ENCODE measurements at regions not wholly inside any gene's neighbourhood (a gene's known extent, or its start where the extent isn't known, plus 50 kb on each side); places are given as distances from the start of the nearest gene placed in this dataset.

GRCh38 chr21:22083899-22084298, 1085.7 kb downstream of the NCAM2 start:
- Histone ChIP-seq H2BK120ac (replicated peaks; ENCODE audit: low read depth, low read length) (no peak overlapping the region), H2AK5ac (ENCODE audit: low read depth, low read length) (no peak overlapping the region), H3K4me1 (replicated peaks in 1 of 4; ENCODE audit: control insufficient read depth in 3 of 4, insufficient read depth in 4 of 4, low read length in 3 of 4) (no peaks in the 10 kb centered on the region), H2BK20ac (ENCODE audit: low read length) (no peak overlapping the region), H3K9me3 (ENCODE audit: insufficient read depth in 2 of 2, low read depth in 1 of 2, low read length in 1 of 2) (peaks cover 0 to 4% of the 10 kb centered on the region in 2 experiments; a peak in 2 of 4 replicates), H4K8ac (ENCODE audit: extremely low read depth, insufficient read depth, low read length) (no peak overlapping the region), H2BK5ac (ENCODE audit: low read depth, low read length) (no peak overlapping the region), H4K20me1 (replicated peaks in 1 of 2; ENCODE audit: control insufficient read depth in 1 of 2, insufficient read depth in 2 of 2, low read length in 2 of 2) (no peaks in the 10 kb centered on the region), H3K14ac (ENCODE audit: insufficient read length) (no peak overlapping the region), H3K27ac (ENCODE audit: low read depth, low read length) (no peak overlapping the region), H3K36me3 (ENCODE audit: control insufficient read depth in 2 of 4, insufficient read depth in 4 of 4, low read length in 3 of 4) (no peaks in the 10 kb centered on the region; a peak in 1 of 8 replicates), H3K23ac (ENCODE audit: insufficient read length) (no peak overlapping the region), H3K79me2 (ENCODE audit: control insufficient read depth in 1 of 2, insufficient read depth in 2 of 2, low read length in 2 of 2) (no peaks in the 10 kb centered on the region), H3K56ac (replicated peaks; ENCODE audit: insufficient read length, low read depth, low read length) (no peak overlapping the region), H3K9ac (replicated peaks in 1 of 4; ENCODE audit: extremely low read depth in 1 of 4, low read depth in 3 of 4, low read length in 3 of 4) (no peak overlapping the region), H3K79me1 (ENCODE audit: low read depth, low read length) (no peaks in the 10 kb centered on the region), H3K18ac (ENCODE audit: extremely low read depth, low read length) (no peak overlapping the region), H2BK15ac (ENCODE audit: low read length) (no peak overlapping the region), H3K23me2 (ENCODE audit: low read depth, low read length) (no peaks in the 10 kb centered on the region), H3K4me3 (ENCODE audit: extremely low read depth in 1 of 4, insufficient read depth in 2 of 4, low read depth in 3 of 4, low read length in 4 of 4) (no peak overlapping the region), H3K4ac (replicated peaks; ENCODE audit: insufficient read length, low read depth, low read length) (no peak overlapping the region), H3K4me2 (ENCODE audit: insufficient read depth in 1 of 2, low read depth in 2 of 2, low read length in 2 of 2) (no peak overlapping the region), H2AFZ (ENCODE audit: low read length) (no peak overlapping the region), H4K91ac (replicated peaks; ENCODE audit: insufficient read length, low read length) (no peak overlapping the region), H2BK12ac (ENCODE audit: low read depth, low read length) (no peak overlapping the region), H3K27me3 (replicated peaks in 1 of 4; ENCODE audit: control insufficient read depth in 3 of 4, extremely low read depth in 1 of 4, insufficient read depth in 3 of 4, low read length in 3 of 4) (peaks cover 0 to 1% (median 0%) of the 10 kb centered on the region in 4 experiments; a peak in 1 of 7 replicates), H4K5ac (ENCODE audit: insufficient read length, low read depth, low read length) (no peak overlapping the region)
- POLR2A ChIA-PET (ENCODE audit: partially characterized antibody) = no interaction called here
- DNase-seq (ENCODE audit: low read depth in 1 of 2, low spot score in 2 of 2) = no peak
- no peak for FAIRE-seq
- CTCF ChIA-PET (ENCODE audit: partially characterized antibody) = no interaction called here
- 91% methylated on average over 3 of the region's 3 CpGs; no CpG with 5 or more reads in 1 of the 2 experiments for WGBS, 2 experiments (ENCODE audit: extremely low coverage in 1 of 2, insufficient coverage in 1 of 2, insufficient read length in 1 of 2, insufficient replicate concordance in 2 of 2, low coverage in 1 of 2, low lambda C conversion rate in 2 of 2, missing lambda C conversion rate in 1 of 2)
- TF ChIP-seq, protein P1, sequence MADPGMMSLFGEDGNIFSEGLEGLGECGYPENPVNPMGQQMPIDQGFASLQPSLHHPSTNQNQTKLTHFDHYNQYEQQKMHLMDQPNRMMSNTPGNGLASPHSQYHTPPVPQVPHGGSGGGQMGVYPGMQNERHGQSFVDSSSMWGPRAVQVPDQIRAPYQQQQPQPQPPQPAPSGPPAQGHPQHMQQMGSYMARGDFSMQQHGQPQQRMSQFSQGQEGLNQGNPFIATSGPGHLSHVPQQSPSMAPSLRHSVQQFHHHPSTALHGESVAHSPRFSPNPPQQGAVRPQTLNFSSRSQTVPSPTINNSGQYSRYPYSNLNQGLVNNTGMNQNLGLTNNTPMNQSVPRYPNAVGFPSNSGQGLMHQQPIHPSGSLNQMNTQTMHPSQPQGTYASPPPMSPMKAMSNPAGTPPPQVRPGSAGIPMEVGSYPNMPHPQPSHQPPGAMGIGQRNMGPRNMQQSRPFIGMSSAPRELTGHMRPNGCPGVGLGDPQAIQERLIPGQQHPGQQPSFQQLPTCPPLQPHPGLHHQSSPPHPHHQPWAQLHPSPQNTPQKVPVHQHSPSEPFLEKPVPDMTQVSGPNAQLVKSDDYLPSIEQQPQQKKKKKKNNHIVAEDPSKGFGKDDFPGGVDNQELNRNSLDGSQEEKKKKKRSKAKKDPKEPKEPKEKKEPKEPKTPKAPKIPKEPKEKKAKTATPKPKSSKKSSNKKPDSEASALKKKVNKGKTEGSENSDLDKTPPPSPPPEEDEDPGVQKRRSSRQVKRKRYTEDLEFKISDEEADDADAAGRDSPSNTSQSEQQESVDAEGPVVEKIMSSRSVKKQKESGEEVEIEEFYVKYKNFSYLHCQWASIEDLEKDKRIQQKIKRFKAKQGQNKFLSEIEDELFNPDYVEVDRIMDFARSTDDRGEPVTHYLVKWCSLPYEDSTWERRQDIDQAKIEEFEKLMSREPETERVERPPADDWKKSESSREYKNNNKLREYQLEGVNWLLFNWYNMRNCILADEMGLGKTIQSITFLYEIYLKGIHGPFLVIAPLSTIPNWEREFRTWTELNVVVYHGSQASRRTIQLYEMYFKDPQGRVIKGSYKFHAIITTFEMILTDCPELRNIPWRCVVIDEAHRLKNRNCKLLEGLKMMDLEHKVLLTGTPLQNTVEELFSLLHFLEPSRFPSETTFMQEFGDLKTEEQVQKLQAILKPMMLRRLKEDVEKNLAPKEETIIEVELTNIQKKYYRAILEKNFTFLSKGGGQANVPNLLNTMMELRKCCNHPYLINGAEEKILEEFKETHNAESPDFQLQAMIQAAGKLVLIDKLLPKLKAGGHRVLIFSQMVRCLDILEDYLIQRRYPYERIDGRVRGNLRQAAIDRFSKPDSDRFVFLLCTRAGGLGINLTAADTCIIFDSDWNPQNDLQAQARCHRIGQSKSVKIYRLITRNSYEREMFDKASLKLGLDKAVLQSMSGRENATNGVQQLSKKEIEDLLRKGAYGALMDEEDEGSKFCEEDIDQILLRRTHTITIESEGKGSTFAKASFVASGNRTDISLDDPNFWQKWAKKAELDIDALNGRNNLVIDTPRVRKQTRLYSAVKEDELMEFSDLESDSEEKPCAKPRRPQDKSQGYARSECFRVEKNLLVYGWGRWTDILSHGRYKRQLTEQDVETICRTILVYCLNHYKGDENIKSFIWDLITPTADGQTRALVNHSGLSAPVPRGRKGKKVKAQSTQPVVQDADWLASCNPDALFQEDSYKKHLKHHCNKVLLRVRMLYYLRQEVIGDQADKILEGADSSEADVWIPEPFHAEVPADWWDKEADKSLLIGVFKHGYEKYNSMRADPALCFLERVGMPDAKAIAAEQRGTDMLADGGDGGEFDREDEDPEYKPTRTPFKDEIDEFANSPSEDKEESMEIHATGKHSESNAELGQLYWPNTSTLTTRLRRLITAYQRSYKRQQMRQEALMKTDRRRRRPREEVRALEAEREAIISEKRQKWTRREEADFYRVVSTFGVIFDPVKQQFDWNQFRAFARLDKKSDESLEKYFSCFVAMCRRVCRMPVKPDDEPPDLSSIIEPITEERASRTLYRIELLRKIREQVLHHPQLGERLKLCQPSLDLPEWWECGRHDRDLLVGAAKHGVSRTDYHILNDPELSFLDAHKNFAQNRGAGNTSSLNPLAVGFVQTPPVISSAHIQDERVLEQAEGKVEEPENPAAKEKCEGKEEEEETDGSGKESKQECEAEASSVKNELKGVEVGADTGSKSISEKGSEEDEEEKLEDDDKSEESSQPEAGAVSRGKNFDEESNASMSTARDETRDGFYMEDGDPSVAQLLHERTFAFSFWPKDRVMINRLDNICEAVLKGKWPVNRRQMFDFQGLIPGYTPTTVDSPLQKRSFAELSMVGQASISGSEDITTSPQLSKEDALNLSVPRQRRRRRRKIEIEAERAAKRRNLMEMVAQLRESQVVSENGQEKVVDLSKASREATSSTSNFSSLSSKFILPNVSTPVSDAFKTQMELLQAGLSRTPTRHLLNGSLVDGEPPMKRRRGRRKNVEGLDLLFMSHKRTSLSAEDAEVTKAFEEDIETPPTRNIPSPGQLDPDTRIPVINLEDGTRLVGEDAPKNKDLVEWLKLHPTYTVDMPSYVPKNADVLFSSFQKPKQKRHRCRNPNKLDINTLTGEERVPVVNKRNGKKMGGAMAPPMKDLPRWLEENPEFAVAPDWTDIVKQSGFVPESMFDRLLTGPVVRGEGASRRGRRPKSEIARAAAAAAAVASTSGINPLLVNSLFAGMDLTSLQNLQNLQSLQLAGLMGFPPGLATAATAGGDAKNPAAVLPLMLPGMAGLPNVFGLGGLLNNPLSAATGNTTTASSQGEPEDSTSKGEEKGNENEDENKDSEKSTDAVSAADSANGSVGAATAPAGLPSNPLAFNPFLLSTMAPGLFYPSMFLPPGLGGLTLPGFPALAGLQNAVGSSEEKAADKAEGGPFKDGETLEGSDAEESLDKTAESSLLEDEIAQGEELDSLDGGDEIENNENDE (IDR thresholded peaks at IDR 0.05; ENCODE audit: insufficient replicate concordance, low read length) = no peak

Data from H1 (cell line).